ENCODE measurements at regions not wholly inside any gene's neighbourhood (a gene's known extent, or its start where the extent isn't known, plus 50 kb on each side); places are given as distances from the start of the nearest gene placed in this dataset.

- DNase-seq (ENCODE audit: low read depth in 1 of 2, low spot score in 1 of 2) = no peak
Observed at GRCh38 chr5:68379275-68380036, 163.9 kb downstream of the PIK3R1 start.

- no peak for DNase-seq (ENCODE audit: low read depth in 1 of 2, low spot score in 1 of 2)
Observed at GRCh38 chr5:68380078-68380477, 164.5 kb downstream of the PIK3R1 start.

- no peak for DNase-seq (ENCODE audit: low read depth in 1 of 2, low spot score in 1 of 2)
Observed at GRCh38 chr5:68381060-68381459, 165.5 kb downstream of the PIK3R1 start.

DNA sequence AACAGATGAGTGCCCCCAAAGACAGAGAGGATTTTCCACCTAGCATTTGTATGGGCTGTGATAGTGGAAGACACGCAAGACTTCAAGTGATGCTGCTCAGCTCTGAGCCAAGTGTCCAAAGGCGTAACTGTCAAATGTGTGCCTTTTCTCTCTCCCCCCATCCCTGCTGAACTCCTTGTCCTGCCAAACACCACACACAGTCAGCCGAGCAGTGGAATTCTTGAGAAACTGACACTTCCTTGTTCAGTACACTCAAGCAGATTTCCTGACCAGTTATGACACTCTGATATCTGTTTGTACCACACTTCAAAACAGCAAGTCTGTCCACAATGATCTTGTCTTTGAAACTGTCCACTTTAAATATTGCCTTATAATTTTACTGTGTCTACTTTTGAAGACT, 166.4 kb downstream of the PIK3R1 start:
- no peak for DNase-seq (ENCODE audit: low read depth in 1 of 2, low spot score in 1 of 2)

GRCh38 chr5:68382640-68383039, 167.1 kb downstream of the PIK3R1 start:
- DNase-seq (ENCODE audit: low read depth in 1 of 2, low spot score in 1 of 2) = no peak

DNA sequence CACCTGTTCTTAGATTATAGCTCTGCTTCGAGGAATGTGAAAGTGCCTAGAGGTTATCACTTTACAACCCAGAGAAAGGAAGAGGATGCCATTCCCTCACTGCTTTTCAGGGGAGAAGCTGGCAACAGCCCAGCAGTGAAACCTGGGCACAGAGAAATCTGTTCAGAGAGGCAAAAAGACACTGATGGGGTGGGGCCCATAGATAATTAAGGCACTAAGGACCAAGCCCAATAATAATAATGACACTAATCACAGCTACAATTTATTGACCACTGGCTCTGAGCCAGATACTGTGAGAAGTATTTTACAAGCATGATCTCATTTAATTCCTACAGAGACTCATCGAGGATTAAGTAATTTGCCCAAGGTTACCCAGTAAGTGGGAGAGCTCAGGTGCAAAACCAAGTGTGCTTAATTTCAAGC, 168.3 kb downstream of the PIK3R1 start:
- no peak for DNase-seq (ENCODE audit: low read depth in 1 of 2, low spot score in 1 of 2)

- no peak for DNase-seq (ENCODE audit: low read depth in 1 of 2, low spot score in 1 of 2)
Observed at GRCh38 chr5:68384936-68385594, 169.5 kb downstream of the PIK3R1 start.

- DNase-seq (ENCODE audit: low read depth in 1 of 2, low spot score in 1 of 2) = no peak
Observed at GRCh38 chr5:68385936-68386335, 170.4 kb downstream of the PIK3R1 start.

GRCh38 chr5:68387074-68387796, 171.7 kb downstream of the PIK3R1 start:
- DNase-seq (ENCODE audit: low read depth in 1 of 2, low spot score in 1 of 2) = no peak

- no peak for DNase-seq (ENCODE audit: low read depth in 1 of 2, low spot score in 1 of 2)
Observed at GRCh38 chr5:68389618-68390017, 174.1 kb downstream of the PIK3R1 start.

GRCh38 chr5:68392617-68393016, 177.1 kb downstream of the PIK3R1 start:
- no peak for DNase-seq (ENCODE audit: low read depth in 1 of 2, low spot score in 1 of 2)

DNA sequence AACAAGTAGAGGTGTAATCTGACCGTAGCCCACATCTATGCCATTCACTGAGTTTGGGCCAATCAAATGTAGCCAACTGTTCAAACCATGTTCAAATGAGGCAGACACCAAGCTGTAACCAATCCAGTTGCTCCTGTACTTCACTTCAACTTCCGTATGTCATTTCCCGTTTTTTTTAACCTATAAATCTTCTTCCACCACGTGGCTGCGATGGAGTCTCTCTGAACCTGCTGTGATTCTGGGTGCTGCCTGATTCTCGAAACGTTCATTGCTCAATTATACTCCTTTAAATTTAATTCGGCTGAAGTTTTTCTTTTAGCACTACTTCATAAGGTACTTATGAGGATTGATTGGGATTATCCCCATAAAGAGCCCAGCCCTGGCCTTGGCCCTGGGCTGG, 179.7 kb downstream of the PIK3R1 start:
- DNase-seq (ENCODE audit: low read depth in 1 of 2, low spot score in 1 of 2) = no peak

GRCh38 chr5:68395926-68396511, 180.5 kb downstream of the PIK3R1 start:
- DNase-seq (ENCODE audit: low read depth in 1 of 2, low spot score in 1 of 2) = no peak

- DNase-seq (ENCODE audit: low read depth in 1 of 2, low spot score in 1 of 2) = no peak
Observed at GRCh38 chr5:68396722-68397121, 181.2 kb downstream of the PIK3R1 start.

GRCh38 chr5:68398146-68398812, 182.7 kb downstream of the PIK3R1 start:
- DNase-seq (ENCODE audit: low read depth in 1 of 2, low spot score in 1 of 2) = no peak

DNA sequence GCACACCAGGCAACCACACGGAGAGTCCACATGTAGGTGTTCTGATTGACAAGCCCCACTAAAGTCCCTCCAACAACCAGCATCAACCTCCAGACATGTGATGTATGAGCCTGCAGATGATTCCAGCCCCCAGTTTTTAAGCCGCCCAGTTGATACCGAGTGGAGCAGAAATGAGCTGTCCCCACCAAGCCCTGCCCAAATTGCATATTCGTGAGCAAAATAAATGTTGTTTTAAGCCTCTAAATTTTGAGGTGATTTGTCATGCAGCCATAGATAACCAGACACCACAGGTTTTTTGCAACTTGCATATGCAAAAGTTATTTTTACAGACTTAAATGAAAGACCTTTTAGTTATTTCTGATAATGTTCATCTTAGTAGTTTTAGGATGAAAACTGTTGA, 187.7 kb downstream of the PIK3R1 start:
- DNase-seq (ENCODE audit: low read depth in 1 of 2, low spot score in 1 of 2) = no peak

- DNase-seq (ENCODE audit: low read depth in 1 of 2, low spot score in 1 of 2) = no peak
Observed at GRCh38 chr5:68404246-68404645, 188.7 kb downstream of the PIK3R1 start.

DNA sequence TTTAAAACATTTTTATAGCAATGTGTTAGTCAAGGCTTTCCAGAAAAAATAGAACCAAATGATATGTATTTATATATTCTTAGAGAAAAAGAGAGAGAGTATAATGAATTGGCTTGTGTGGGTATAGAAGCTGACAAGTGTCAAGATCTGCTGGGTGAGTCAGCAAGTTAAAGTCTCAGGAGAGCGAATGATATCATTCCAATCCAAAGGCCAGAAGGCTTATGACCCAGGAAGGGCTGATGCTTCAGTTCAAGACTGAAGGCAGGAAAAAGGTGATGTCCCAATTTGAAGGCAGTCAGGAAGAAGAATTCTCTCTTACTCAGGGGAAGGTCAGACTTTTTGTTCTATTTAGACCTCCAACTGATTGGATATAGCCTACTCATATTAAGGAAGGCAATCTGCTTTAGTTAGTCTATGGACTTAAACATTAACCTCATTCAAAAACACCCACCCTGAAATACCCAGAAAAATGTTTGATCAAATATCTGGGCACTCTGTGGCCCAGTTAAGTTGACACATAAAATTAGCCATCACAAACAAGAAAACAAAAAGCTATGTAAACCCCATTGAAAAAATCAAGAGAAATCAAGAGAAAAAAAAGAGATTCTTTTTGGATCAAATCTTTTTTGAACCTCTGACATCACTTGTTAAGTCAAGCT, 189.6 kb downstream of the PIK3R1 start:
- no peak for DNase-seq (ENCODE audit: low read depth in 1 of 2, low spot score in 1 of 2)

GRCh38 chr5:68405784-68406743, 190.5 kb downstream of the PIK3R1 start:
- no peak for DNase-seq (ENCODE audit: low read depth in 1 of 2, low spot score in 1 of 2)
